ENCODE measurements at regions not wholly inside any gene's neighbourhood (a gene's known extent, or its start where the extent isn't known, plus 50 kb on each side); places are given as distances from the start of the nearest gene placed in this dataset.

- H3K9me3 ChIP-seq (ENCODE audit: control insufficient read depth, insufficient read depth, low read depth, low read length), result no peaks in the 10 kb centered on the region
- H3K4me1 ChIP-seq (ENCODE audit: control insufficient read depth, insufficient read depth, low read length), result no peaks in the 10 kb centered on the region
- H3K4me3 ChIP-seq (ENCODE audit: low read depth, low read length), result no peak overlapping the region
- no peak for TF ChIP-seq ZNF292 (tag by site-specific recombination; IDR thresholded peaks at IDR 0.05; ENCODE audit: borderline replicate concordance, low read depth)
- no peak for TF ChIP-seq ELK4 (IDR thresholded peaks at IDR 0.05; ENCODE audit: borderline replicate concordance, low read depth, low read length)
- no peak for TF ChIP-seq ZNF366 (tag by site-specific recombination; conservative IDR thresholded peaks at IDR 0.05)
- TF ChIP-seq MYNN (tag by site-specific recombination; IDR thresholded peaks at IDR 0.05; ENCODE audit: borderline replicate concordance), result no peak
- no peak for TF ChIP-seq ZNF48 (tag by site-specific recombination; IDR thresholded peaks at IDR 0.05)
- no peak for TF ChIP-seq KLF7 (tag by site-specific recombination; IDR thresholded peaks at IDR 0.05; ENCODE audit: borderline replicate concordance)
- no peak for TF ChIP-seq ZNF391 (tag by site-specific recombination; IDR thresholded peaks at IDR 0.05; ENCODE audit: borderline replicate concordance, low read depth)
- TF ChIP-seq ZNF785 (tag by site-specific recombination; IDR thresholded peaks at IDR 0.05), result no peak
- TF ChIP-seq ZNF561 (tag by site-specific recombination; IDR thresholded peaks at IDR 0.05; ENCODE audit: borderline replicate concordance), result no peak
- TF ChIP-seq ZBTB11 (tag by site-specific recombination; conservative IDR thresholded peaks at IDR 0.05; ENCODE audit: low read depth), result no peak
- TF ChIP-seq ZNF513 (tag by site-specific recombination; IDR thresholded peaks at IDR 0.05), result no peak
- no peak for TF ChIP-seq ZBTB8A (tag by site-specific recombination; IDR thresholded peaks at IDR 0.05)
- no peak for TF ChIP-seq PRDM10 (tag by site-specific recombination; IDR thresholded peaks at IDR 0.05)
- H3K36me3 ChIP-seq (ENCODE audit: control insufficient read depth in 2 of 2, insufficient read depth in 1 of 2, low read length in 2 of 2), result no peaks in the 10 kb centered on the region
- POLR2A ChIA-PET, result no interaction called here
- CTCF ChIA-PET, result interaction anchor here (0.9 to 2.4 kb wide), 2 partner anchors 19 kb away, joined by 3 to 11 read pairs; no protein-coding TSS in a partner anchor
- no peak overlapping the region for H3K27ac ChIP-seq (ENCODE audit: extremely low read depth, low read depth, low read length)
These were observed 52.9 kb upstream of the PIK3CG start for GRCh38 chr7:106812027-106812643.

- Histone ChIP-seq H3K9me3 (ENCODE audit: control insufficient read depth, insufficient read depth, low read depth, low read length) (no peaks in the 10 kb centered on the region), H3K27ac (ENCODE audit: extremely low read depth, low read depth, low read length) (no peak overlapping the region), H3K36me3 (ENCODE audit: control insufficient read depth in 2 of 2, insufficient read depth in 1 of 2, low read length in 2 of 2) (no peaks in the 10 kb centered on the region), H3K4me1 (ENCODE audit: control insufficient read depth, insufficient read depth, low read length) (no peaks in the 10 kb centered on the region), H3K4me3 (ENCODE audit: low read depth, low read length) (no peak overlapping the region)
- ChIA-PET POLR2A (no interaction called here), CTCF (no interaction called here)
- TF ChIP-seq ZBTB21 (tag by site-specific recombination; IDR thresholded peaks at IDR 0.05) (no peak), ZNF777 (tag by site-specific recombination; IDR thresholded peaks at IDR 0.05; ENCODE audit: borderline replicate concordance) (no peak), KLF10 (tag by site-specific recombination; IDR thresholded peaks at IDR 0.05) (no peak), PRDM1 (tag by site-specific recombination; IDR thresholded peaks at IDR 0.05) (no peak), ZNF26 (tag by site-specific recombination; IDR thresholded peaks at IDR 0.05) (no peak), PBX3 (CRISPR knock-in tag; IDR thresholded peaks at IDR 0.05) (no peak), ZNF354C (tag by site-specific recombination; IDR thresholded peaks at IDR 0.05; ENCODE audit: borderline replicate concordance, low read depth) (no peak), ZNF624 (tag by site-specific recombination; IDR thresholded peaks at IDR 0.05) (no peak)
These were observed 51.3 kb upstream of the PIK3CG start for GRCh38 chr7:106813705-106814305.
